ENCODE measurements at regions not wholly inside any gene's neighbourhood (a gene's known extent, or its start where the extent isn't known, plus 50 kb on each side); places are given as distances from the start of the nearest gene placed in this dataset.

DNA sequence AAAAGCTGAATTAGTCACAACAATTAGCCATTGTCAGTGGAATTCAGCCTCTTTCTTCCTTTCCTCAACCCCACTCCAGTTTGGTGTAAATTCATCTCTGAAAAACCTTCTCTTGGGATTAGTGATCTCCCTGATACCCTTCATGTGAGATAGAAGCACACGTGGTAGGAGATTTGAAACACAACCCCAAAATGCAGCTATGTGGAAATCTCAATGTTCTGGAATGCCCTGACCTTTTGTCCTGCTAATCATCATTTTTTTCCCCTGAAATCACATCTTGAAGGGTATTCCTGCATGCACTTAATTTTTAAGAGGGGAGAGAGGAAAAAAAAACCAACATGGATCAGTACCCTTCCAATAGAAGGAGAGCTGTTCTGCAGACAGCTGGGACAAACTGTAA lies 612.6 kb downstream of the EBF1 start:
- 8 to 17% methylated on average over 1 of the region's 1 CpG for WGBS, 2 experiments (ENCODE audit: low coverage in 1 of 2, low lambda C conversion rate in 2 of 2, missing lambda C conversion rate in 2 of 2)
- H3F3A ChIP-seq (ENCODE audit: insufficient read depth): peaks cover 32% of the 10 kb centered on the region
- H3K79me2 ChIP-seq (ENCODE audit: insufficient read depth): no peaks in the 10 kb centered on the region
- TF ChIP-seq EZH2phosphoT487 (IDR thresholded peaks at IDR 0.05; ENCODE audit: insufficient read depth, low read depth): no peak
- TF ChIP-seq EZH2 (IDR thresholded peaks at IDR 0.05; ENCODE audit: insufficient read depth, poor library complexity, severe bottlenecking): no peak
- no peaks in the 10 kb centered on the region for H3K36me3 ChIP-seq (ENCODE audit: low read depth)
- H3K9ac ChIP-seq: no peak overlapping the region
- no peak overlapping the region for H3K27ac ChIP-seq
- H4K20me1 ChIP-seq (ENCODE audit: insufficient read depth): no peaks in the 10 kb centered on the region
- no peak overlapping the region for H2AFZ ChIP-seq
- no peaks in the 10 kb centered on the region for H3K27me3 ChIP-seq (replicated peaks; ENCODE audit: insufficient read depth)
- H3K9me2 ChIP-seq (ENCODE audit: insufficient read depth): no peaks in the 10 kb centered on the region
- no peak overlapping the region for H3K4me3 ChIP-seq
- in situ Hi-C loops (cut with MboI): no loop called here
- peaks cover 50% of the 10 kb centered on the region for H3K4me1 ChIP-seq (ENCODE audit: insufficient read depth)
- peak overlapping the region; percentile 21 for H3K4me2 ChIP-seq (ENCODE audit: unreplicated experiment)
- DNase-seq: peak; percentile 34
- H3K9me3 ChIP-seq (ENCODE audit: low read depth): no peaks in the 10 kb centered on the region

- Histone ChIP-seq H3K36me3 (ENCODE audit: low read depth) (no peaks in the 10 kb centered on the region), H3K4me2 (ENCODE audit: unreplicated experiment) (no peak overlapping the region), H3K9me2 (ENCODE audit: insufficient read depth) (no peaks in the 10 kb centered on the region), H2AFZ (no peak overlapping the region), H4K20me1 (ENCODE audit: insufficient read depth) (no peaks in the 10 kb centered on the region), H3K27me3 (replicated peaks; ENCODE audit: insufficient read depth) (no peaks in the 10 kb centered on the region), H3K9me3 (ENCODE audit: low read depth) (no peaks in the 10 kb centered on the region), H3K79me2 (ENCODE audit: insufficient read depth) (no peaks in the 10 kb centered on the region), H3K4me1 (ENCODE audit: insufficient read depth) (peaks cover 54% of the 10 kb centered on the region), H3K27ac (no peak overlapping the region), H3K9ac (no peak overlapping the region), H3F3A (ENCODE audit: insufficient read depth) (peaks cover 32% of the 10 kb centered on the region), H3K4me3 (no peak overlapping the region)
- no peak for TF ChIP-seq EZH2 (IDR thresholded peaks at IDR 0.05; ENCODE audit: insufficient read depth, poor library complexity, severe bottlenecking)
- no peak for TF ChIP-seq EZH2phosphoT487 (IDR thresholded peaks at IDR 0.05; ENCODE audit: insufficient read depth, low read depth)
- no peak for DNase-seq
- in situ Hi-C loops (cut with MboI): no loop called here
- 76 to 77% methylated on average over 3 of the region's 3 CpGs for WGBS, 2 experiments (ENCODE audit: low coverage in 1 of 2, low lambda C conversion rate in 2 of 2, missing lambda C conversion rate in 2 of 2)
Measured at GRCh38 chr5:158486566-158486965, 613.1 kb downstream of the EBF1 start.

- peak; percentile 89 for DNase-seq
- Histone ChIP-seq H3K9me2 (ENCODE audit: insufficient read depth) (no peaks in the 10 kb centered on the region), H3K27me3 (replicated peaks; ENCODE audit: insufficient read depth) (no peaks in the 10 kb centered on the region), H3K9me3 (ENCODE audit: low read depth) (no peaks in the 10 kb centered on the region), H3K4me2 (ENCODE audit: unreplicated experiment) (no peak overlapping the region), H3K4me3 (no peak overlapping the region), H3K27ac (0 out of 2 replicates have a peak overlapping the region, but pooled peaks have one; percentile 14), H2AFZ (no peak overlapping the region), H3K36me3 (ENCODE audit: low read depth) (no peaks in the 10 kb centered on the region), H4K20me1 (ENCODE audit: insufficient read depth) (no peaks in the 10 kb centered on the region), H3K9ac (peak overlapping the region; percentile 22; the same call in 1 of the 2 replicates), H3K4me1 (ENCODE audit: insufficient read depth) (peaks cover 54% of the 10 kb centered on the region), H3F3A (ENCODE audit: insufficient read depth) (peaks cover 33% of the 10 kb centered on the region), H3K79me2 (ENCODE audit: insufficient read depth) (no peaks in the 10 kb centered on the region)
- in situ Hi-C loops (cut with MboI): no loop called here
- TF ChIP-seq EZH2 (IDR thresholded peaks at IDR 0.05; ENCODE audit: insufficient read depth, poor library complexity, severe bottlenecking): no peak
- TF ChIP-seq EZH2phosphoT487 (IDR thresholded peaks at IDR 0.05; ENCODE audit: insufficient read depth, low read depth): no peak
- WGBS, 2 experiments (ENCODE audit: low coverage in 1 of 2, low lambda C conversion rate in 2 of 2, missing lambda C conversion rate in 2 of 2): 35 to 37% methylated on average over 6 of the region's 6 CpGs
Measured at GRCh38 chr5:158485604-158486081, 614.1 kb downstream of the EBF1 start.

DNA sequence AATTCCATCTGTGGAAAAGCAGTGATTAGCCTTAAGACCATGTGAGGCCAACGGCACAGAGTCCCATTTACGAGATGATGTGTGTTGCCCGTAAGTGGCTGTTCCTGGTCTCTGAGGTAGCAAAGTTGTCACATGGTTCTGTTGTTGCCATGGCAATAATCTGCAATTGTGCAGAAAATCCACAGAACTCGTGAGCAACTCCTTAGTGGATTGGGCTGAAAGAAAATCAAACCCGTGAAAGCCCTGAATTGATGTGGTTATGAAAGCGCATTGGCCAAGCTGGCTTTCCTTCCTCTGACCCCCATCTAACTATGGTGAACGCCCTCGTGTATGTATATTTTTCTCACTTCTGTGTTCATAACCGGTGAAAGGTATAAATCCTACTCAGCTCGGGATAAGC lies 614.7 kb downstream of the EBF1 start:
- H3K4me3 ChIP-seq: no peak overlapping the region
- no peaks in the 10 kb centered on the region for H3K9me3 ChIP-seq (ENCODE audit: low read depth)
- H3K27me3 ChIP-seq (replicated peaks; ENCODE audit: insufficient read depth): no peaks in the 10 kb centered on the region
- no peaks in the 10 kb centered on the region for H3K79me2 ChIP-seq (ENCODE audit: insufficient read depth)
- no peaks in the 10 kb centered on the region for H3K36me3 ChIP-seq (ENCODE audit: low read depth)
- no peak overlapping the region for H2AFZ ChIP-seq
- WGBS, 2 experiments (ENCODE audit: low coverage in 1 of 2, low lambda C conversion rate in 2 of 2, missing lambda C conversion rate in 2 of 2): 53 to 55% methylated on average over 10 of the region's 10 CpGs
- H3K9ac ChIP-seq: peak overlapping the region; percentile 22; the same call in 1 of the 2 replicates
- in situ Hi-C loops (cut with MboI): no loop called here
- H4K20me1 ChIP-seq (ENCODE audit: insufficient read depth): no peaks in the 10 kb centered on the region
- no peak for DNase-seq
- H3F3A ChIP-seq (ENCODE audit: insufficient read depth): peaks cover 33% of the 10 kb centered on the region
- no peaks in the 10 kb centered on the region for H3K9me2 ChIP-seq (ENCODE audit: insufficient read depth)
- H3K27ac ChIP-seq: 0 out of 2 replicates have a peak overlapping the region, but pooled peaks have one; percentile 1
- TF ChIP-seq EZH2phosphoT487 (IDR thresholded peaks at IDR 0.05; ENCODE audit: insufficient read depth, low read depth) (no peak), EZH2 (IDR thresholded peaks at IDR 0.05; ENCODE audit: insufficient read depth, poor library complexity, severe bottlenecking) (no peak)
- H3K4me1 ChIP-seq (ENCODE audit: insufficient read depth): peaks cover 54% of the 10 kb centered on the region
- no peak overlapping the region for H3K4me2 ChIP-seq (ENCODE audit: unreplicated experiment)

Measured in GM23248 (cell line).